H9 (cell line): ENCODE measurements at regions not wholly inside any gene's neighbourhood (a gene's known extent, or its start where the extent isn't known, plus 50 kb on each side); places are given as distances from the start of the nearest gene placed in this dataset.

ENCODE experiments used
- DNase-seq: peaks from one replicate; pipeline ENCODE4 v3.0.0-alpha.2; 2017
- H2AFZ ChIP-seq: one replicate; pipeline ENCODE4 v1.6.1; 2013; ENCODE audit warnings: mild to moderate bottlenecking, low read length, control low read depth, moderate library complexity
- H2AK5ac ChIP-seq: 2 replicates; pipeline ENCODE4 v1.6.1; 2013; ENCODE audit warnings: low read length, control low read depth, mixed read lengths; ENCODE audit not compliant: insufficient read length
- H2BK120ac ChIP-seq: one replicate; pipeline ENCODE4 v1.6.1; 2013; ENCODE audit warnings: low read depth, mild to moderate bottlenecking, low read length, control low read depth, inconsistent platforms; ENCODE audit not compliant: poor library complexity, severe bottlenecking
- H2BK12ac ChIP-seq: 2 replicates; pipeline ENCODE4 v1.6.1; 2013; ENCODE audit warnings: low read length, control low read depth, mixed read lengths, low read depth; ENCODE audit not compliant: insufficient read length
- H2BK15ac ChIP-seq: 2 replicates; pipeline ENCODE4 v1.6.1; 2013; ENCODE audit warnings: low read depth, low read length, control low read depth
- H2BK20ac ChIP-seq: one replicate; pipeline ENCODE4 v1.6.1; 2013; ENCODE audit warnings: low read depth, mild to moderate bottlenecking, low read length, control low read depth, inconsistent platforms; ENCODE audit not compliant: poor library complexity, severe bottlenecking
- H2BK5ac ChIP-seq: 2 replicates; pipeline ENCODE4 v1.6.1; 2013; ENCODE audit warnings: low read length, control low read depth, mixed read lengths; ENCODE audit not compliant: insufficient read length
- H3K14ac ChIP-seq: 2 replicates; pipeline ENCODE4 v1.6.1; 2013; ENCODE audit warnings: low read length, control low read depth; ENCODE audit not compliant: insufficient read depth
- H3K18ac ChIP-seq: 2 replicates; pipeline ENCODE4 v1.6.1; 2013; ENCODE audit warnings: low read depth, mild to moderate bottlenecking, mixed read lengths, low read length, control low read depth; ENCODE audit not compliant: insufficient read length
- H3K23ac ChIP-seq: 2 replicates; pipeline ENCODE4 v1.6.1; 2013; ENCODE audit warnings: low read length, control low read depth, mixed read lengths, low read depth; ENCODE audit not compliant: insufficient read length
- H3K23me2 ChIP-seq: 2 replicates; pipeline ENCODE4 v1.6.1; 2013; ENCODE audit warnings: low read depth, mild to moderate bottlenecking, mixed read lengths, low read length, control low read depth; ENCODE audit not compliant: insufficient read length, poor library complexity, severe bottlenecking
- H3K27ac ChIP-seq: 2 replicates; pipeline ENCODE4 v1.5.1; 2013; ENCODE audit warnings: low read length, control low read depth, mixed read lengths, low read depth; ENCODE audit not compliant: insufficient read length
- H3K27me3 ChIP-seq: 2 replicates; pipeline ENCODE4 v1.6.1; 2013; ENCODE audit warnings: low read length, control low read depth, inconsistent platforms; ENCODE audit not compliant: insufficient read depth
- H3K4ac ChIP-seq: 2 replicates; pipeline ENCODE4 v1.6.1; 2013; ENCODE audit warnings: low read depth, mild to moderate bottlenecking, control low read depth, inconsistent platforms, low read length, moderate library complexity
- H3K4me1 ChIP-seq: 2 replicates; pipeline ENCODE4 v1.6.1; 2013; ENCODE audit warnings: low read length, control low read depth, inconsistent platforms; ENCODE audit not compliant: insufficient read depth
- H3K4me2 ChIP-seq: 2 replicates; pipeline ENCODE4 v1.6.1; 2013; ENCODE audit warnings: low read length, control low read depth, mixed read lengths; ENCODE audit not compliant: insufficient read length, insufficient read depth
- H3K56ac ChIP-seq: 2 replicates; pipeline ENCODE4 v1.6.1; 2013; ENCODE audit warnings: low read depth, mild to moderate bottlenecking, mixed read lengths, low read length, control low read depth; ENCODE audit not compliant: insufficient read length
- H3K79me1 ChIP-seq: 2 replicates; pipeline ENCODE4 v1.6.1; 2013; ENCODE audit warnings: low read depth, mild to moderate bottlenecking, moderate library complexity, low read length, control low read depth, inconsistent platforms; ENCODE audit not compliant: insufficient read depth, poor library complexity, severe bottlenecking
- H3K79me2 ChIP-seq: 2 replicates; pipeline ENCODE4 v1.6.1; 2013; ENCODE audit warnings: low read length, control low read depth, inconsistent platforms; ENCODE audit not compliant: insufficient read depth
- H3K9ac ChIP-seq: 2 replicates; pipeline ENCODE4 v1.6.1; 2013; ENCODE audit warnings: low read length, control low read depth, mixed read lengths; ENCODE audit not compliant: insufficient read length; ENCODE audit errors: extremely low read depth
- H3K9me3 ChIP-seq: one replicate; pipeline ENCODE4 v1.6.1; 2013; ENCODE audit warnings: low read depth, low read length, inconsistent platforms; ENCODE audit not compliant: control insufficient read depth
- H3T11ph ChIP-seq: one replicate; pipeline ENCODE4 v1.6.1; 2013; ENCODE audit warnings: mild to moderate bottlenecking, low read length, control low read depth, inconsistent platforms
- H4K20me1 ChIP-seq: one replicate; pipeline ENCODE4 v1.6.1; 2013; ENCODE audit not compliant: control insufficient read depth, insufficient read length, insufficient read depth
- H4K5ac ChIP-seq: 2 replicates; pipeline ENCODE4 v1.6.1; 2013; ENCODE audit warnings: low read depth, mild to moderate bottlenecking, mixed read lengths, low read length, control low read depth; ENCODE audit not compliant: insufficient read length
- H4K8ac ChIP-seq: replicated peaks from 2 replicates; pipeline ENCODE4 v1.6.1; 2013; ENCODE audit warnings: low read length, control low read depth, mixed read lengths, low read depth; ENCODE audit not compliant: insufficient read length
- H4K91ac ChIP-seq: 2 replicates; pipeline ENCODE4 v1.6.1; 2013; ENCODE audit warnings: low read depth, mild to moderate bottlenecking, moderate library complexity, mixed read lengths, low read length, control low read depth; ENCODE audit not compliant: insufficient read length
- H3K27ac Mint-ChIP-seq, 3 experiments: 2 replicates in 2 of 3; 3 replicates in 1 of 3; pipeline ENCODE4 v1.8.0; 2020 to 2021; ENCODE audit warnings: mixed read lengths in 3 of 3, mild to moderate bottlenecking in 1 of 3, moderate library complexity in 1 of 3
- H3K27me3 Mint-ChIP-seq: 2 replicates; pipeline ENCODE4 v1.8.0; 2021; ENCODE audit warnings: low read depth, mild to moderate bottlenecking, moderate library complexity, mixed read lengths
- H3K36me3 Mint-ChIP-seq, 3 experiments: 2 replicates in 2 of 3; 3 replicates in 1 of 3; pipeline ENCODE4 v1.8.0; 2020 to 2021; ENCODE audit warnings: low read depth in 3 of 3, mixed read lengths in 3 of 3; ENCODE audit not compliant: insufficient read depth in 1 of 3
- H3K4me1 Mint-ChIP-seq, 2 experiments: 2 replicates each; pipeline ENCODE4 v1.8.0; 2020; ENCODE audit warnings: mixed read lengths in 2 of 2
- H3K4me3 Mint-ChIP-seq, 2 experiments: 2 replicates in 1 of 2; 3 replicates in 1 of 2; pipeline ENCODE4 v1.8.0; 2020 to 2021; ENCODE audit warnings: mild to moderate bottlenecking in 2 of 2, mixed read lengths in 2 of 2, moderate library complexity in 1 of 2
- H3K9me3 Mint-ChIP-seq, 2 experiments: 2 replicates in 1 of 2; 3 replicates in 1 of 2; pipeline ENCODE4 v1.8.0; 2020; ENCODE audit warnings: mild to moderate bottlenecking in 2 of 2, mixed read lengths in 2 of 2, moderate library complexity in 1 of 2
- CTCF ChIP-seq: fragments of 200-600 bp; sonication (generic); conservative IDR thresholded peaks from 3 replicates; pipeline ENCODE4 v1.8.0; 2021; ENCODE audit warnings: antibody characterized with exemption, mild to moderate bottlenecking
- WGBS: extraction: QIAGEN DNeasy Blood & Tissue Kit; methylation state at CpG from one replicate; pipeline ENCODE4 v1.1.7; 2013; ENCODE audit warnings: missing lambda C conversion rate, low lambda C conversion rate, mixed read lengths; ENCODE audit not compliant: insufficient read length; ENCODE audit errors: extremely low coverage; 5-methylcytosine and 5-hydroxymethylcytosine counted together

- Histone ChIP-seq H3K56ac (no peak overlapping the region), H2AFZ (no peak overlapping the region), H3K23ac (no peak overlapping the region)
Measured at GRCh38 chr20:61185841-61186601, 66.0 kb upstream of the CDH4 start.

More at GRCh38 chr20:61185841-61186601, 66.0 kb upstream of the CDH4 start:
- Histone ChIP-seq H3K79me1 (no peaks in the 10 kb centered on the region), H3K23me2 (no peaks in the 10 kb centered on the region), H4K5ac (no peak overlapping the region), H3K27ac (no peak overlapping the region), H2BK15ac (no peak overlapping the region), H3K4me2 (no peak overlapping the region), H4K20me1 (peaks cover 5% of the 10 kb centered on the region), H3T11ph (no peak overlapping the region), H3K18ac (no peak overlapping the region), H3K4me1 (no peaks in the 10 kb centered on the region), H2BK20ac (no peak overlapping the region), H2AK5ac (no peak overlapping the region), H3K79me2 (no peaks in the 10 kb centered on the region), H4K91ac (no peak overlapping the region), H3K4ac (no peak overlapping the region), H2BK5ac (no peak overlapping the region), H3K14ac (no peak overlapping the region), H3K27me3 (peaks cover 2% of the 10 kb centered on the region; the same call in 1 of the 2 replicates), H2BK12ac (no peak overlapping the region), H3K9ac (no peak overlapping the region), H2BK120ac (no peak overlapping the region), H4K8ac (no peak overlapping the region), H3K9me3 (no peaks in the 10 kb centered on the region)
- Mint-ChIP-seq H3K9me3 (no peaks in the 10 kb centered on the region), H3K27ac (no peak overlapping the region), H3K4me1 (peaks cover 1 to 13% of the 10 kb centered on the region in 2 experiments; a peak in 3 of 4 replicates), H3K27me3 (peaks cover 41% of the 10 kb centered on the region), H3K36me3 (no peaks in the 10 kb centered on the region), H3K4me3 (no peak overlapping the region)
- no peak for TF ChIP-seq CTCF
- no CpG with 5 or more reads among the region's 12 CpGs for WGBS
- no peak for DNase-seq
